Smooth muscle cell (in vitro differentiated cells): ENCODE measurements at regions not wholly inside any gene's neighbourhood (a gene's known extent, or its start where the extent isn't known, plus 50 kb on each side); places are given as distances from the start of the nearest gene placed in this dataset.

Experiments used
- DNase-seq: peaks from one replicate; lab custom pipeline; 2025; ENCODE audit not compliant: unreplicated experiment; lab: John Stamatoyannopoulos, UW
- H2AFZ ChIP-seq: fragments of 200-600 bp; sonication (generic); 2 replicates; pipeline ENCODE4 v1.6.0; 2016; ENCODE audit warnings: antibody characterized with exemption, low read depth, mild to moderate bottlenecking
- H3F3A ChIP-seq: fragments of 200-600 bp; sonication (generic); 2 replicates; pipeline ENCODE4 v1.6.0; 2017; ENCODE audit warnings: antibody characterized with exemption, low read depth
- H3K27ac ChIP-seq: fragments of 200-600 bp; sonication (generic); 2 replicates; pipeline ENCODE4 v1.5.1; 2016; ENCODE audit warnings: low read depth, mild to moderate bottlenecking
- H3K27me3 ChIP-seq: fragments of 200-600 bp; sonication (generic); 2 replicates; pipeline ENCODE4 v1.6.1; 2016; ENCODE audit warnings: low read depth, mild to moderate bottlenecking
- H3K36me3 ChIP-seq: fragments of 200-600 bp; sonication (generic); 2 replicates; pipeline ENCODE4 v1.5.1; 2016; ENCODE audit warnings: low read depth
- H3K4me1 ChIP-seq: fragments of 200-600 bp; sonication (generic); 2 replicates; pipeline ENCODE4 v1.5.1; 2016; ENCODE audit warnings: low read depth
- H3K4me2 ChIP-seq: fragments of 200-600 bp; sonication (generic); 2 replicates; pipeline ENCODE4 v1.6.0; 2016; ENCODE audit warnings: mild to moderate bottlenecking
- H3K4me3 ChIP-seq: fragments of 200-600 bp; sonication (generic); 2 replicates; pipeline ENCODE4 v1.5.1; 2016; ENCODE audit warnings: mild to moderate bottlenecking
- H3K79me2 ChIP-seq: fragments of 200-600 bp; sonication (generic); 2 replicates; pipeline ENCODE4 v1.6.0; 2016; ENCODE audit warnings: low read depth, mild to moderate bottlenecking
- H3K9ac ChIP-seq: fragments of 200-600 bp; sonication (generic); 2 replicates; pipeline ENCODE4 v1.6.0; 2016; ENCODE audit warnings: low read depth
- H3K9me3 ChIP-seq: fragments of 200-600 bp; sonication (generic); replicated peaks from 2 replicates; pipeline ENCODE4 v1.5.1; 2016; ENCODE audit warnings: low read depth
- H4K20me1 ChIP-seq: fragments of 200-600 bp; sonication (generic); 2 replicates; pipeline ENCODE4 v1.6.0; 2016; ENCODE audit warnings: low read depth
- CTCF ChIP-seq: fragments of 200-600 bp; sonication (generic); IDR thresholded peaks from 2 replicates; pipeline ENCODE4 v1.5.1; 2017; ENCODE audit warnings: borderline replicate concordance, mild to moderate bottlenecking, antibody characterized with exemption; ENCODE audit not compliant: insufficient read depth, poor library complexity, severe bottlenecking
- WGBS: methylation state at CpG from one replicate; pipeline ENCODE4 v1.1.7; 2016; ENCODE audit warnings: low lambda C conversion rate; 5-methylcytosine and 5-hydroxymethylcytosine counted together

GRCh38 chr5:58286741-58287140 lies 173.1 kb downstream of the PLK2 start:
- DNase-seq = no peak
- Histone ChIP-seq H3K36me3 (no peaks in the 10 kb centered on the region), H3K27me3 (no peaks in the 10 kb centered on the region), H3K79me2 (no peaks in the 10 kb centered on the region), H3K9me3 (no peaks in the 10 kb centered on the region), H3F3A (no peaks in the 10 kb centered on the region), H3K9ac (no peak overlapping the region), H3K4me3 (no peak overlapping the region), H3K4me1 (no peaks in the 10 kb centered on the region), H3K4me2 (no peak overlapping the region), H3K27ac (no peak overlapping the region), H4K20me1 (no peaks in the 10 kb centered on the region), H2AFZ (no peak overlapping the region)
- TF ChIP-seq CTCF = no peak
- 75% methylated on average over 1 of the region's 1 CpG for WGBS

- Histone ChIP-seq H3K27me3 (no peaks in the 10 kb centered on the region), H3K79me2 (no peaks in the 10 kb centered on the region), H3K4me1 (no peaks in the 10 kb centered on the region), H4K20me1 (no peaks in the 10 kb centered on the region), H2AFZ (no peak overlapping the region), H3K36me3 (no peaks in the 10 kb centered on the region), H3K4me2 (no peak overlapping the region), H3K9me3 (no peaks in the 10 kb centered on the region), H3K4me3 (no peak overlapping the region), H3K9ac (no peak overlapping the region), H3K27ac (no peak overlapping the region), H3F3A (no peaks in the 10 kb centered on the region)
- WGBS = 97% methylated on average over 2 of the region's 2 CpGs
- DNase-seq = no peak
- TF ChIP-seq CTCF = no peak
Observed at GRCh38 chr5:58285900-58286299, 174.0 kb downstream of the PLK2 start.

- no peak for DNase-seq
- Histone ChIP-seq H3K9ac (no peak overlapping the region), H2AFZ (no peak overlapping the region), H3K4me3 (no peak overlapping the region), H3K9me3 (no peaks in the 10 kb centered on the region), H3K79me2 (no peaks in the 10 kb centered on the region), H3K4me2 (no peak overlapping the region), H3K27me3 (no peaks in the 10 kb centered on the region), H3K36me3 (no peaks in the 10 kb centered on the region), H3K27ac (no peak overlapping the region), H3K4me1 (no peaks in the 10 kb centered on the region), H3F3A (no peaks in the 10 kb centered on the region), H4K20me1 (no peaks in the 10 kb centered on the region)
- no peak for TF ChIP-seq CTCF
- 82% methylated on average over 2 of the region's 2 CpGs for WGBS
Observed at GRCh38 chr5:58284886-58285285, 175.0 kb downstream of the PLK2 start.

- H3K27me3 ChIP-seq = no peaks in the 10 kb centered on the region
- H3K36me3 ChIP-seq = no peaks in the 10 kb centered on the region
- no peak overlapping the region for H3K4me2 ChIP-seq
- no peaks in the 10 kb centered on the region for H3K9me3 ChIP-seq
- no peaks in the 10 kb centered on the region for H3K79me2 ChIP-seq
- H3K27ac ChIP-seq = no peak overlapping the region
- no peaks in the 10 kb centered on the region for H4K20me1 ChIP-seq
- WGBS = 78% methylated on average over 2 of the region's 2 CpGs
- no peaks in the 10 kb centered on the region for H3K4me1 ChIP-seq
- H3K9ac ChIP-seq = no peak overlapping the region
- DNase-seq = no peak
- H3K4me3 ChIP-seq = no peak overlapping the region
- H2AFZ ChIP-seq = peak overlapping the region; percentile 9
- H3F3A ChIP-seq = no peaks in the 10 kb centered on the region
- TF ChIP-seq CTCF = no peak
Observed at GRCh38 chr5:58281189-58281588, 178.7 kb downstream of the PLK2 start.
